HUES6 (cell line): ENCODE measurements at regions not wholly inside any gene's neighbourhood (a gene's known extent, or its start where the extent isn't known, plus 50 kb on each side); places are given as distances from the start of the nearest gene placed in this dataset.

Experiments
- H3K27ac ChIP-seq: 2 replicates; pipeline ENCODE4 v1.7.0; 2013; ENCODE audit warnings: low read depth, mild to moderate bottlenecking, low read length, inconsistent platforms
- H3K27me3 ChIP-seq: 2 replicates; pipeline ENCODE4 v1.6.1; 2013; ENCODE audit warnings: low read length; ENCODE audit not compliant: control insufficient read depth, insufficient read depth
- H3K36me3 ChIP-seq: 2 replicates; pipeline ENCODE4 v1.6.1; 2013; ENCODE audit warnings: low read length; ENCODE audit not compliant: control insufficient read depth, insufficient read depth
- H3K4me1 ChIP-seq: 2 replicates; pipeline ENCODE4 v1.6.1; 2013; ENCODE audit warnings: low read length; ENCODE audit not compliant: control insufficient read depth, insufficient read depth
- H3K4me3 ChIP-seq: 2 replicates; pipeline ENCODE4 v1.5.1; 2013; ENCODE audit warnings: low read depth, low read length
- H3K9ac ChIP-seq: one replicate; pipeline ENCODE4 v1.6.1; 2013; ENCODE audit warnings: mild to moderate bottlenecking, low read length
- H3K9me3 ChIP-seq: 2 replicates; pipeline ENCODE4 v1.6.1; 2013; ENCODE audit warnings: low read depth, low read length; ENCODE audit not compliant: control insufficient read depth, insufficient read depth

DNA sequence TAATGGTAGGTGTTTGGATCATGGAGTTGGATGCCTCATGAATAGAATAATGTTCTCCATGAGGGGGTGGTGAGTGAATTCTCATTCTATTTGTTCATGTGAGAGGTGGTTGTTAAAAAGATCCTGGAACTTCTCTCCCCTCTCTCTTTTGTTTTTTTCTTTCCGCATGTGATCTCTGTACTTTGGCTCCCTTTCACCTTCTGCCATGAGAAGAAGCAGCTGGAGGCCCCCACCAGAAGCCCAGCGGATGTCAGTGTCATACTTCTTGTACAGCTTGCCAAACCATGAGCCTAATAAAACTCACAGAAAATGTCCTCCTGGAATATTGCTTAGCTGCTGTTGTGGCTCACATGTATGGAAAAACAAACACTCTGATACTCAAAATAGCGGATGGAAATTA is 1212.3 kb upstream of the NCAM2 start:
- Histone ChIP-seq H3K4me3 (no peak overlapping the region), H3K36me3 (no peaks in the 10 kb centered on the region), H3K9me3 (no peaks in the 10 kb centered on the region), H3K9ac (no peak overlapping the region), H3K4me1 (no peaks in the 10 kb centered on the region), H3K27ac (no peak overlapping the region), H3K27me3 (no peaks in the 10 kb centered on the region)

DNA sequence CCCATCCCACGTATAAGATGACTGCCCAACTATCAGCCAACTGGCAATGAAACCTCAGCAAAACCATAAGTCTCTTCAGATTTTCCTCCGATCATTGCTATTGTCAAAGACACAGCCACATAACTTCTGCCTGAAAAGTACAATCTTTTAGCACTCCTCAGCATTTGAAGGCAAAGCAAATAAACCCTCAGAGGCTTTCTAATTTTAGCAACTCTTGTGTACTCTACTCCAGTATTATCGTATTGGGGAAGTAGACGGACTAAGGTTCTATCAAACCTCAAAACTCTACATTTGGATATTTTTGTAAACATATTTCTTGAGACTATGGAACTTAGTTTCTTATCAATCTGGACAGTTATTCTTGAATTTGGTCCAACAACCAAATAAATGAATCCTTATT is 1206.2 kb upstream of the NCAM2 start:
- no peak overlapping the region for H3K9ac ChIP-seq
- H3K9me3 ChIP-seq, result no peaks in the 10 kb centered on the region
- H3K27me3 ChIP-seq, result no peaks in the 10 kb centered on the region
- H3K4me1 ChIP-seq, result no peaks in the 10 kb centered on the region
- H3K36me3 ChIP-seq, result no peaks in the 10 kb centered on the region
- H3K27ac ChIP-seq, result no peak overlapping the region
- H3K4me3 ChIP-seq, result no peak overlapping the region

DNA sequence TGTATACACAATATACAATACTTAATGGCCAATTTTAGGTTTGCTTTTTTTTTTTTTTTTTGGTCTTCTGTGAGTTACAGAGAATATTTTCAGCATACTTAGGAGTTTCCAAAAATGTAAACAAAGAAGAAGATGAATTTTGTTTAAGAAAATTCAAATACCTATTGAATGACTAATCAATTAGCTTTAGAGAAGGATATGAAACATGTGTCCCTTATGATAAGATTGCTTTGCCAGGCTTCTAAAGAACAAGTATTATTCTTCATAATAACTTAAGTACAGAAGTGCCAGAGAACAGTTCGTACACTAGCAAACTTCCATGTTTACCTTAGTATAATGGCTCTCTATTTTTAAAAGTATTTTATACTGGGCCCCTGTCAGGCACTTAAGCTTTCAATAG is 1191.0 kb upstream of the NCAM2 start:
- Histone ChIP-seq H3K9ac (no peak overlapping the region), H3K36me3 (no peaks in the 10 kb centered on the region), H3K4me1 (no peaks in the 10 kb centered on the region), H3K9me3 (no peaks in the 10 kb centered on the region), H3K27ac (no peak overlapping the region), H3K4me3 (no peak overlapping the region), H3K27me3 (no peaks in the 10 kb centered on the region)

DNA sequence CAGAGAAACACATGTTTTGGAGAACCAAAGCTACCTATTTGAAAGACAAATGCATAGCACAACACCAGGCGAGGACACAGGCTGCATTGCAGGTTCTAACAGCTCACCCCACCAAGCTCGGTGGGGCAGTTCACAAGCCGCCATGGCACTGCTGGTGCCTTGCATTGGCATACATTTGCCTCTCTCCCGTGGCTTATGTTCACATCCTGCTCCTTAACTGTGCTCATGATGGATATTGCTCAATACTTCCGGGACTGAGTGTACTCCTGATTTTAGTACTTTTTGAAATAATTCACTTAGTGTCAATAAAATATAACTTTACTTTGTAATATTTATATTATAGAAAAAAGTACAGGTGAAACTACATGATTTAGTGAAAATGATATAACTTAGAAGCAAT is 1187.4 kb upstream of the NCAM2 start:
- no peak overlapping the region for H3K9ac ChIP-seq
- H3K27me3 ChIP-seq, result no peaks in the 10 kb centered on the region
- no peaks in the 10 kb centered on the region for H3K36me3 ChIP-seq
- no peak overlapping the region for H3K27ac ChIP-seq
- no peaks in the 10 kb centered on the region for H3K9me3 ChIP-seq
- H3K4me3 ChIP-seq, result no peak overlapping the region
- H3K4me1 ChIP-seq, result no peaks in the 10 kb centered on the region

DNA sequence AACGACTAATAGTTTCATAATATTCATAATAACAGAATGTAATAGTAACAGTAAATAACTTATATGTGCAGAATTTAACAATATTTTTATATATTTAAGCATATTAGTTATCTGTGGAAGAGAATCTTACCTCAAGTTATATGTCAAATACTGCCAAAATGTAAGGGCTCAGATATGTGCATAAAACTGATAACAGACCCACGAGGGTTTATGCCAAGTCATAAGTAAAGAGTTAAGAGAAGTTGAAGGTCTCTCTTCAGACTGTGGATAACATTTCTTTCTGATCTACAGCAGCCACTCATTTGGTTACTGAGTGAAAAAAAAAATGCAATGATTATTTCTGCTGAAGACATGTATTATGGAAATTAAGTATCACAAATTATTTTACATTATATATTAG is 1167.8 kb upstream of the NCAM2 start:
- Histone ChIP-seq H3K9me3 (no peaks in the 10 kb centered on the region), H3K9ac (no peak overlapping the region), H3K36me3 (no peaks in the 10 kb centered on the region), H3K4me1 (no peaks in the 10 kb centered on the region), H3K4me3 (no peak overlapping the region), H3K27ac (no peak overlapping the region), H3K27me3 (no peaks in the 10 kb centered on the region)

DNA sequence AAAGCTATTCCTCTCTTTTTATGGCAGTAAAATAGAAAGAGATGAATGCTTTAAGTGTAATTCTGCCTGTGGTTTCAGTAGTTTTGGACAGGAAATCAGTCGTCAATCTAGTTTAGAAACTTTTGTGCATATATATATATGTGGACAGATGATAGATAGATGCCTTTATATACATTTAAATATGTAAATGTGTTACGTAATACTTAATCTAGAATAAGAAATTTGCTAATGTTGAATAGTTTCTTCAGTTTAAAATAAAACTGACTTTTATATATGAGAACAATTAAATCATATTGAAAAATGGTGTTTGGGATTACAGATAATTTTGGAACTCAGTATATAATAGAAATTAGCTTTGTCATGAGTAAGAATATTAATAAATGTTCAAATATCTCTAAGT is 1165.7 kb upstream of the NCAM2 start:
- Histone ChIP-seq H3K27ac (no peak overlapping the region), H3K4me3 (no peak overlapping the region), H3K9me3 (no peaks in the 10 kb centered on the region), H3K4me1 (no peaks in the 10 kb centered on the region), H3K36me3 (no peaks in the 10 kb centered on the region), H3K9ac (no peak overlapping the region), H3K27me3 (no peaks in the 10 kb centered on the region)

DNA sequence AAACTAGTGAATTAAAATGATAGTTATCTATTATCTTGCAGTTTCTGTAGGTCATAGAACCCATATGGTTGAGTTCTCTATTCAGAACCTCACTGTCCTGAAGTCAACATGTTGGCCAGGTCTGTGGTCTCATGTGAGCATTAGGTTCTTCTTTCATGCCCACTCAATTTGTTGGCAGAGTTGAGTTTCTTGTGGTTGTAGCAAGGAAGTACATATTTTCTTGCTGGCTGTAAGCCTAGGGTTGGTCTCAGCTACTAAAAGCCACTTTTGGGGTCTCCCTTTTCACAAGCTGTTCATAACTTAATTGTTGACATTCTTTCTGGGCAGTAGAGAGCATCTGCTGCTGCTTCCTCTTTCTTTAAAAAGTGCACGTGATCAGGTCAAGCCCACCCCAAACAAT is 1165.1 kb upstream of the NCAM2 start:
- H3K4me1 ChIP-seq, result no peaks in the 10 kb centered on the region
- no peaks in the 10 kb centered on the region for H3K27me3 ChIP-seq
- H3K4me3 ChIP-seq, result no peak overlapping the region
- no peak overlapping the region for H3K27ac ChIP-seq
- no peaks in the 10 kb centered on the region for H3K36me3 ChIP-seq
- no peak overlapping the region for H3K9ac ChIP-seq
- H3K9me3 ChIP-seq, result no peaks in the 10 kb centered on the region

DNA sequence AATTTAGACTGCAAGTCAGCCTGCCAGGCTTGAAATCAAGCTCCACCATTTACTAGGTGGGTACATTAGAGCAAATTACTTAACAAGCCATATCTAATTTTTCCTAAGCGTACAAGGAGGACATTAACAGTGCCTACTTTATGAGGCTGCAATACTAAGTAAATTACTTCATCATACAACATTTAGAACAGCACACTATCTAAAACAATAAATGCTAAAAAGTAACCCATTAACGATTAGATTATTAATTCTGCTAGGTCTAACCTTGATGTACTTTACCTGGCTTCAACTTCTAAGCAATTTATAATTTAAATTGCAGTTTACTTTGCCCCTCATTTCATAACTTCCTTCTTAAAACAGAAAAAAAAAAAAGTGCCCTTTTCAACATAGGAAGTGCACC is 1155.6 kb upstream of the NCAM2 start:
- Histone ChIP-seq H3K27ac (no peak overlapping the region), H3K4me3 (no peak overlapping the region), H3K9me3 (no peaks in the 10 kb centered on the region), H3K9ac (no peak overlapping the region), H3K4me1 (no peaks in the 10 kb centered on the region), H3K27me3 (no peaks in the 10 kb centered on the region), H3K36me3 (no peaks in the 10 kb centered on the region)

DNA sequence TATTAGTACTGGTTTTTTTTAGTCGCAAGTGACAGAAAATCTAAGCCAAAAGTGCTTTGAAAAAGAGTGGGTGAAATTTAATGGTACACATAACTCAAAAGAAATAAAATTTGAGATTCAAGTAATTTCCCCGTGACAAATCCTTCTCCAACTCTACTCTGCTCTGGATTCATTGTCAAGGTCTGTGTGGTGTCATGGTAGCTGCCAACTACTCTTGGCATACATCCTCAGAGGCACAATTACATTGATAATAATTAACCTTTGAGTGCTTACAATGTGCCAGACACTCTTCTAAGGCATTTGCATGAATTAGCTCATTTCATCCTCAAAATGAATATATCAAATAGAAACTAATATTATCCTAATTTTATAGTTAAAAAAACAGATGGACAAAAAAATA is 1153.9 kb upstream of the NCAM2 start:
- no peaks in the 10 kb centered on the region for H3K4me1 ChIP-seq
- no peaks in the 10 kb centered on the region for H3K27me3 ChIP-seq
- no peaks in the 10 kb centered on the region for H3K9me3 ChIP-seq

DNA sequence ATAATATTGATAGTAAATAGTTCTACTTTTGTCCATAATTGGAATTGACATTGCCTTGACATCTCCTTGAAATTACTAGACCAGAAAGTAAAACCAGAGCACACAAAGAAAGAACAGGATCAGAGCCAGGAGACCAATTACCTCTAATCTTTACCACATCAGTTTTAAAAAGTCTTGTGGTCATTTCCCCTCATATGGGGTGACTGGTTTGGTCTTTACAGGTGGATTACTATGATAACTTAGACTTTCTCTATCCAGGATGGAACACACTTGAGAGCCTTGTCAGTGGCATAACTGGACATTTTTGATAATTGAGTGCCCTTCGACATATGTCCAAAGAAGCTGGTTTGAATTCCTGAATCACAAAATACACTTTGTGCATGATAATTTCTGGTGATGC is 1148.1 kb upstream of the NCAM2 start:
- peaks cover 9% of the 10 kb centered on the region for H3K4me1 ChIP-seq
- no peaks in the 10 kb centered on the region for H3K27me3 ChIP-seq
- no peak overlapping the region for H3K4me3 ChIP-seq
- H3K9me3 ChIP-seq, result no peaks in the 10 kb centered on the region
- H3K9ac ChIP-seq, result no peak overlapping the region
- no peaks in the 10 kb centered on the region for H3K36me3 ChIP-seq
- no peak overlapping the region for H3K27ac ChIP-seq

More for the DNA sequence above, 1153.9 kb upstream of the NCAM2 start:
- Histone ChIP-seq H3K4me3 (no peak overlapping the region), H3K9ac (no peak overlapping the region), H3K27ac (no peak overlapping the region), H3K36me3 (no peaks in the 10 kb centered on the region)

DNA sequence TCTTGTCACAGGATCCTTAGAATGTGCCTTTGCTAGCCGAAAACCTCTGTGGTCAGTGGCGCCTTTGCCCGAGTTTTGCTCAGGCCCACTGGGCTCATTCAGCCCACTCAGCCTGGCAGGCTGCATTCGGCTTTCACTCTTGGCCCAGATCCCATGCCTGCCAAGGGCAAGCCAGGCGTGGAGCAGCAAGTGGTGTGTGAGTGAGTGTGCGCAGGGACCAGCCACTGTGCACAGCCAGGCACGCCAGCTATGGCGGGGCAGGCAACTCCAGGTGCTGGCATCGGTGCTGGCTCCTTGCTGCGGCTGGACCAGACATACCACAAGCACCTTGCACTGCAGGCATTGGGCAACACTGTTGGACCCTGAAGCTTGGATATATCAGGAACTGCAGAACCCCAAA is 1145.1 kb upstream of the NCAM2 start:
- Histone ChIP-seq H3K9me3 (no peaks in the 10 kb centered on the region), H3K27me3 (no peaks in the 10 kb centered on the region), H3K36me3 (no peaks in the 10 kb centered on the region), H3K27ac (no peak overlapping the region), H3K4me3 (no peak overlapping the region), H3K9ac (no peak overlapping the region), H3K4me1 (peaks cover 9% of the 10 kb centered on the region)
